B cell (primary cell): ENCODE measurements at regions not wholly inside any gene's neighbourhood (a gene's known extent, or its start where the extent isn't known, plus 50 kb on each side); places are given as distances from the start of the nearest gene placed in this dataset.

Experiments used
- ATAC-seq: fragments of 200-7000 bp; cut with Tn5 transposase; one replicate; pipeline ENCODE4 v1.10.0; 2021; ENCODE audit warnings: low read depth, mild to moderate bottlenecking, moderate number of reproducible peaks, moderate library complexity
- CTCF ChIA-PET: fragments of 350-600 bp; sonication (Branson Sonifier 250); formaldehyde crosslinking; loops from one replicate; lab custom pipeline; 2021; ENCODE audit warnings: antibody characterized with exemption, inconsistent platforms; lab: Charles Lee
- POLR2A ChIA-PET: fragments of 350-600 bp; sonication (Branson Sonifier 250); formaldehyde crosslinking; loops from one replicate; lab custom pipeline; 2021; ENCODE audit warnings: antibody characterized with exemption; lab: Charles Lee
- DNase-seq: peaks from one replicate; pipeline ENCODE4 v3.0.0; 2013
- H2AFZ ChIP-seq: 2 replicates; pipeline ENCODE4 v1.6.1; 2012; ENCODE audit warnings: mild to moderate bottlenecking, low read depth, low read length; ENCODE audit not compliant: insufficient read depth, poor library complexity, severe bottlenecking
- H3K27ac ChIP-seq, 2 donors: 1 replicate in 1 of 2; 2 replicates in 1 of 2; pipeline ENCODE4 v1.5.1; 2012 to 2013; ENCODE audit warnings: low read length in 2 of 2, mild to moderate bottlenecking in 2 of 2, moderate library complexity in 1 of 2
- H3K27me3 ChIP-seq, 4 experiments: fragments of 200-600 bp in 1 of 4; sonication (generic) in 1 of 4; replicated peaks in 1 of 4; 1 replicate in 2 of 4; 2 replicates in 2 of 4; pipeline versions ENCODE4 v1.6.1 to v1.7.0; 2013 to 2016; ENCODE audit warnings: low read length in 3 of 4, mild to moderate bottlenecking in 2 of 4, mixed read lengths in 1 of 4, moderate library complexity in 1 of 4; ENCODE audit not compliant: insufficient read depth in 4 of 4, control insufficient read depth in 3 of 4; ENCODE audit errors: control extremely low read depth in 1 of 4
- H3K36me3 ChIP-seq, 2 experiments: replicated peaks in 1 of 2; 1 replicate in 1 of 2; 2 replicates in 1 of 2; pipeline versions ENCODE4 v1.6.1 to v1.7.1; 2013; ENCODE audit warnings: low read length in 1 of 2; ENCODE audit not compliant: insufficient read depth in 2 of 2, control insufficient read depth in 1 of 2; ENCODE audit errors: control extremely low read depth in 1 of 2, extremely low read depth in 1 of 2
- H3K4me1 ChIP-seq, 2 donors: fragments of 200-600 bp in 1 of 2; sonication (generic) in 1 of 2; 1 replicate in 1 of 2; 2 replicates in 1 of 2; pipeline versions ENCODE4 v1.5.1 to v1.6.1; 2013 to 2017; ENCODE audit warnings: low read length in 2 of 2; ENCODE audit not compliant: control insufficient read depth in 2 of 2, insufficient read depth in 2 of 2
- H3K4me2 ChIP-seq: replicated peaks from 2 replicates; pipeline ENCODE3; 2012; ENCODE audit warnings: mild to moderate bottlenecking, low read depth, low read length; ENCODE audit not compliant: poor library complexity, severe bottlenecking
- H3K4me3 ChIP-seq, 5 experiments: fragments of 200-600 bp in 1 of 5; sonication (generic) in 1 of 5; 1 replicate in 3 of 5; 2 replicates in 2 of 5; pipeline versions ENCODE4 v1.5.1 to v1.7.0; 2011 to 2016; ENCODE audit warnings: low read length in 4 of 5, mild to moderate bottlenecking in 4 of 5, low read depth in 2 of 5, control low read depth in 1 of 5, moderate library complexity in 1 of 5; ENCODE audit not compliant: insufficient read depth in 1 of 5; ENCODE audit errors: control extremely low read depth in 1 of 5, extremely low read depth in 1 of 5
- H3K79me2 ChIP-seq: fragments of 200-600 bp; sonication (generic); one replicate; pipeline ENCODE4 v1.6.0; 2016; ENCODE audit warnings: low read length; ENCODE audit not compliant: control insufficient read depth, insufficient read depth
- H3K9ac ChIP-seq: fragments of 200-600 bp; sonication (generic); 2 replicates; pipeline ENCODE4 v1.6.1; 2017; ENCODE audit warnings: mild to moderate bottlenecking, low read length, moderate library complexity
- H3K9me3 ChIP-seq, 3 donors: one replicate each; pipeline versions ENCODE4 v1.6.1 to v1.7.1; 2013; ENCODE audit warnings: low read length in 2 of 3; ENCODE audit not compliant: control insufficient read depth in 2 of 3, insufficient read depth in 1 of 3; ENCODE audit errors: control extremely low read depth in 1 of 3
- H4K20me1 ChIP-seq: 2 replicates; pipeline ENCODE4 v1.6.0; 2012; ENCODE audit warnings: mild to moderate bottlenecking, low read length; ENCODE audit not compliant: insufficient read depth, control insufficient read depth, poor library complexity, severe bottlenecking
- H3K27ac Mint-ChIP-seq: one replicate; pipeline ENCODE4 v1.8.0; 2021; ENCODE audit warnings: mixed read lengths
- H3K27me3 Mint-ChIP-seq: one replicate; pipeline ENCODE4 v1.8.0; 2021; ENCODE audit warnings: mixed read lengths
- H3K4me1 Mint-ChIP-seq: one replicate; pipeline ENCODE4 v1.8.0; 2021; ENCODE audit warnings: mixed read lengths
- H3K4me3 Mint-ChIP-seq: one replicate; pipeline ENCODE4 v1.8.0; 2021; ENCODE audit warnings: mixed read lengths
- H3K9me3 Mint-ChIP-seq: one replicate; pipeline ENCODE4 v1.8.0; 2022; ENCODE audit warnings: mixed read lengths; ENCODE audit not compliant: insufficient read depth
- CTCF ChIP-seq: fragments of 200-600 bp; IDR thresholded peaks from one replicate; pipeline ENCODE4 v1.8.0; 2022; ENCODE audit warnings: antibody characterized with exemption, mild to moderate bottlenecking
- EZH2 ChIP-seq: IDR thresholded peaks from 2 replicates; pipeline ENCODE4 v1.6.1; 2012; ENCODE audit warnings: borderline replicate concordance, low read depth, mild to moderate bottlenecking, moderate library complexity, low read length; ENCODE audit not compliant: insufficient read depth, poor library complexity, severe bottlenecking
- WGBS: methylation state at CpG from one replicate; pipeline ENCODE4 v1.1.5; 2013; ENCODE audit warnings: missing lambda C conversion rate; ENCODE audit not compliant: insufficient coverage; 5-methylcytosine and 5-hydroxymethylcytosine counted together
- intact Hi-C: fragments of 100-400 bp; cut with micrococcal nuclease; formaldehyde crosslinking; loops from one replicate; pipeline ENCODE4 v1.10.0; 2022

- no peaks in the 10 kb centered on the region for H3K36me3 ChIP-seq
- intact Hi-C loops, result no loop called here
- ATAC-seq (no peak), DNase-seq (no peak)
- no peak overlapping the region for H3K4me3 ChIP-seq
- POLR2A ChIA-PET, result no interaction called here
- H3K9me3 Mint-ChIP-seq, result no peaks in the 10 kb centered on the region
- H3K79me2 ChIP-seq, result no peaks in the 10 kb centered on the region
- no peaks in the 10 kb centered on the region for H3K4me1 Mint-ChIP-seq
- no peak overlapping the region for H3K9ac ChIP-seq
- no peaks in the 10 kb centered on the region for H4K20me1 ChIP-seq
- TF ChIP-seq EZH2 (no peak), CTCF (no peak)
- no peak overlapping the region for H3K27ac ChIP-seq
- H3K27ac Mint-ChIP-seq, result no peak overlapping the region
- CTCF ChIA-PET, result no interaction called here
- H2AFZ ChIP-seq, result no peak overlapping the region
- peaks cover 0 to under 1% (median 0%) of the 10 kb centered on the region in 3 donors for H3K9me3 ChIP-seq
- H3K27me3 Mint-ChIP-seq, result peaks cover 14% of the 10 kb centered on the region
- no peaks in the 10 kb centered on the region for H3K4me1 ChIP-seq
- no peak overlapping the region for H3K4me2 ChIP-seq
- no peaks in the 10 kb centered on the region for H3K27me3 ChIP-seq
- H3K4me3 Mint-ChIP-seq, result no peak overlapping the region
- 80% methylated on average over 6 of the region's 6 CpGs for WGBS
These were observed 228.7 kb upstream of the SFSWAP start for GRCh38 chr12:131482199-131482598.

- 93% methylated on average over 9 of the region's 9 CpGs for WGBS
These were observed 228.2 kb upstream of the SFSWAP start for GRCh38 chr12:131482686-131483085.

More at GRCh38 chr12:131482686-131483085, 228.2 kb upstream of the SFSWAP start:
- no peaks in the 10 kb centered on the region for H4K20me1 ChIP-seq
- DNase-seq (no peak), ATAC-seq (no peak)
- Mint-ChIP-seq H3K9me3 (no peaks in the 10 kb centered on the region), H3K27me3 (peaks cover 14% of the 10 kb centered on the region), H3K4me1 (no peaks in the 10 kb centered on the region), H3K4me3 (no peak overlapping the region), H3K27ac (no peak overlapping the region)
- H3K9me3 ChIP-seq, result no peaks in the 10 kb centered on the region
- intact Hi-C loops, result no loop called here
- no peaks in the 10 kb centered on the region for H3K4me1 ChIP-seq
- H3K4me2 ChIP-seq, result no peak overlapping the region
- H3K9ac ChIP-seq, result no peak overlapping the region
- no peaks in the 10 kb centered on the region for H3K79me2 ChIP-seq
- no peaks in the 10 kb centered on the region for H3K36me3 ChIP-seq
- POLR2A ChIA-PET, result no interaction called here
- TF ChIP-seq EZH2, result no peak
- no peak for TF ChIP-seq CTCF
- H3K4me3 ChIP-seq, result no peak overlapping the region
- CTCF ChIA-PET, result no interaction called here
- H3K27me3 ChIP-seq, result no peaks in the 10 kb centered on the region
- H2AFZ ChIP-seq, result no peak overlapping the region
- H3K27ac ChIP-seq, result no peak overlapping the region
